CD8-positive, alpha-beta memory T cell (primary cell): ENCODE measurements at regions not wholly inside any gene's neighbourhood (a gene's known extent, or its start where the extent isn't known, plus 50 kb on each side); places are given as distances from the start of the nearest gene placed in this dataset.
"Not testable (repeated sequence)": the region's sequence is repeated elsewhere in the genome, so short reads cannot be mapped to it uniquely, and the experiment has no call there.

ENCODE experiments used
- CTCF ChIA-PET: fragments of 350-600 bp; sonication (Branson Sonifier 250); formaldehyde crosslinking; loops from one replicate; lab custom pipeline; 2021; ENCODE audit warnings: antibody characterized with exemption; lab: Charles Lee
- POLR2A ChIA-PET: fragments of 350-600 bp; sonication (Branson Sonifier 250); formaldehyde crosslinking; loops from one replicate; lab custom pipeline; 2021; ENCODE audit warnings: antibody characterized with exemption; lab: Charles Lee
- DNase-seq, 5 donors: peaks; one replicate each; pipeline versions ENCODE4 v3.0.0 to v3.0.0-alpha.2; 2020 to 2022; ENCODE audit warnings: mixed read lengths in 1 of 5
- H3K27ac ChIP-seq: one replicate; pipeline ENCODE4 v1.7.0; 2013; ENCODE audit warnings: low read depth, mild to moderate bottlenecking, low read length, moderate library complexity
- H3K27me3 ChIP-seq: 2 replicates; pipeline ENCODE4 v1.7.0; 2013; ENCODE audit warnings: low read length, mild to moderate bottlenecking; ENCODE audit not compliant: insufficient read depth, poor library complexity, severe bottlenecking
- H3K36me3 ChIP-seq: 2 replicates; pipeline ENCODE4 v1.7.0; 2013; ENCODE audit warnings: mild to moderate bottlenecking, low read length, moderate library complexity; ENCODE audit not compliant: insufficient read depth
- H3K4me1 ChIP-seq: 2 replicates; pipeline ENCODE4 v1.7.0; 2013; ENCODE audit warnings: mild to moderate bottlenecking, low read length, moderate library complexity; ENCODE audit not compliant: insufficient read depth
- H3K4me3 ChIP-seq: 2 replicates; pipeline ENCODE4 v1.7.0; 2013; ENCODE audit warnings: mild to moderate bottlenecking, low read length
- H3K9me3 ChIP-seq: 2 replicates; pipeline ENCODE4 v1.7.0; 2013; ENCODE audit warnings: mild to moderate bottlenecking, low read length
- H3K27ac Mint-ChIP-seq, 8 donors: one replicate each; pipeline ENCODE4 v1.8.0; 2020 to 2021; ENCODE audit warnings: mixed read lengths in 8 of 8, mild to moderate bottlenecking in 6 of 8, inconsistent platforms in 3 of 8, moderate library complexity in 3 of 8
- H3K27me3 Mint-ChIP-seq, 2 donors: one replicate each; pipeline ENCODE4 v1.8.0; 2020 to 2021; ENCODE audit warnings: mixed read lengths in 2 of 2, mild to moderate bottlenecking in 1 of 2, moderate library complexity in 1 of 2
- H3K36me3 Mint-ChIP-seq, 3 donors: one replicate each; pipeline ENCODE4 v1.8.0; 2020 to 2021; ENCODE audit warnings: mixed read lengths in 3 of 3, inconsistent platforms in 1 of 3, mild to moderate bottlenecking in 1 of 3
- H3K4me1 Mint-ChIP-seq, 3 donors: one replicate each; pipeline ENCODE4 v1.8.0; 2020 to 2021; ENCODE audit warnings: mixed read lengths in 3 of 3, inconsistent platforms in 1 of 3, mild to moderate bottlenecking in 1 of 3
- H3K4me3 Mint-ChIP-seq, 7 donors: one replicate each; pipeline ENCODE4 v1.8.0; 2020 to 2021; ENCODE audit warnings: mixed read lengths in 7 of 7, mild to moderate bottlenecking in 6 of 7, moderate library complexity in 4 of 7, inconsistent platforms in 2 of 7
- H3K9me3 Mint-ChIP-seq, 5 donors: one replicate each; pipeline ENCODE4 v1.8.0; 2020 to 2022; ENCODE audit warnings: mixed read lengths in 5 of 5, mild to moderate bottlenecking in 3 of 5, moderate library complexity in 2 of 5, inconsistent platforms in 1 of 5

DNA sequence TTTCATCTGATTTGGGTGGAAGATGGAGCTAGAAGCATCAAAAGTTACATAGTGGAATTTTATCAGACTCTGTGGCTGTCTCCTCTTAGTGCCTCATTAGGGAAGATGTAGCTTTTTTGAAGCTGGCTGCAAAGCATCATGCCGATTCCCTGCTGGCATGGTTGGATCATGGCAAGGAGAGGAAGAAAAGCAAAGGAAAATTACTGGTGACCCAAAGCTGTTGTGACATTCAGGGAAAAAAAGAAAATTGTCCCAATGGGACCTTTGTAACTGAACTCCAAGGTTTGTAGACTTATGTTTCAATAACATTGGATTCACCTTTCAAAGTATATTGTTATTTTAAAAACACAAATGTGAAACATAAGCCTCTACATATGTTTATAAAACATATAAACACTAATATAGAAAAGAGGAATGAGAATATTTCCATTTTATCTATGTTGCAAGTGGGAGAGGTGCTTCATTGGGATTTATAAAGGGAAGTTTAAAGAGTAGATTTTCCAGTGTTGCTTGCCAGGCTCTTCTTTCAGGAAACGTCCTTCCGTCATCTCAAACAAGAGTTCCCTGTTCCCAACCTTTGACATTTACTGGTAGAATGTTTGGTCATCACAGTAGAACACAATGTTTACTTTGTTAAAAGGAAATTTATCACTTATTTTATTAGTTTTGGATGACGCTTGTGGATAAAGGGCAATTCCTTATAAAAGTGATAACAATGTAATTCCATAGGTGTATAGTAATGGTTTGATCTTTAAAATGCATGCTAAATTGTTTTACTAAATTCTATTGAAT, 190.1 kb upstream of the GPRIN3 start:
- Mint-ChIP-seq H3K36me3 (peaks cover 0 to 3% (median 0%) of the 10 kb centered on the region in 3 donors), H3K4me3 (no peak overlapping the region)
- CTCF ChIA-PET = no interaction called here

DNA sequence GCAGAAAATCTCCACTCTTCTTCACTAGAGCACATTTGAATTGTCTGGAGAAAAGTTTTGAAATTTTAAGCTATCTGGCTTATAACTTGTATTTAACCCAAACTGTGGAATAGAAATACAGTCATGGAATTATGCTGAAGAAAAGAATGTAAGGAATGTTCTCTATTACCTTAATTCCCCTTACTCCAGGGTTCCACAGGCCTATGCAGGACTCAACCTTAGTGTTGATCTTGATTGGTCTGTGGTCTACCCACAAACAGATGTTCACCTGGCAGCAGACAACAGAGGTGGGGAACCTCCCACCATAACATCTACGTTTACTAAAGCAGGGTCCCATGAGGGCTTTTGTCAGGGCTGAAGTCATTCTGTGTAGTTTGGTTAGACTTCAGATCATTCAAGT, 189.3 kb upstream of the GPRIN3 start:
- no peaks in the 10 kb centered on the region for H3K9me3 Mint-ChIP-seq
- no peak overlapping the region for H3K4me3 ChIP-seq
- peak overlapping the region in 1 of 8 donors; percentile 3 for H3K27ac Mint-ChIP-seq
- no peaks in the 10 kb centered on the region for H3K9me3 ChIP-seq
- H3K4me3 Mint-ChIP-seq = no peak overlapping the region
- H3K27me3 Mint-ChIP-seq = peaks cover 4 to 16% of the 10 kb centered on the region in 2 donors
- POLR2A ChIA-PET = no interaction called here
- H3K36me3 Mint-ChIP-seq = peaks cover 0 to 3% (median 0%) of the 10 kb centered on the region in 3 donors
- CTCF ChIA-PET = no interaction called here
- no peak for DNase-seq
- H3K36me3 ChIP-seq = no peaks in the 10 kb centered on the region
- H3K4me1 ChIP-seq = no peaks in the 10 kb centered on the region
- H3K4me1 Mint-ChIP-seq = no peaks in the 10 kb centered on the region
- no peaks in the 10 kb centered on the region for H3K27me3 ChIP-seq
- H3K27ac ChIP-seq = no peak overlapping the region

More for the DNA sequence above, 190.1 kb upstream of the GPRIN3 start:
- H3K27ac ChIP-seq = no peak overlapping the region
- no peaks in the 10 kb centered on the region for H3K27me3 ChIP-seq
- Mint-ChIP-seq H3K4me1 (no peaks in the 10 kb centered on the region), H3K27me3 (peaks cover 4 to 16% of the 10 kb centered on the region in 2 donors), H3K27ac (no peak overlapping the region), H3K9me3 (no peaks in the 10 kb centered on the region)
- POLR2A ChIA-PET = no interaction called here
- H3K36me3 ChIP-seq = no peaks in the 10 kb centered on the region
- H3K9me3 ChIP-seq = no peaks in the 10 kb centered on the region
- H3K4me1 ChIP-seq = no peaks in the 10 kb centered on the region
- no peak overlapping the region for H3K4me3 ChIP-seq
- DNase-seq = no peak

- H3K27ac Mint-ChIP-seq = no peak overlapping the region
- ChIA-PET CTCF (no interaction called here), POLR2A (no interaction called here)
- no peak overlapping the region for H3K4me3 ChIP-seq
- no peak for DNase-seq
- peaks cover 0 to 4% of the 10 kb centered on the region in 2 donors for H3K27me3 Mint-ChIP-seq
- H3K27ac ChIP-seq = no peak overlapping the region
- no peaks in the 10 kb centered on the region for H3K36me3 Mint-ChIP-seq
- no peaks in the 10 kb centered on the region for H3K4me1 Mint-ChIP-seq
- no peaks in the 10 kb centered on the region for H3K36me3 ChIP-seq
- H3K9me3 Mint-ChIP-seq = no peaks in the 10 kb centered on the region
- no peaks in the 10 kb centered on the region for H3K27me3 ChIP-seq
- no peaks in the 10 kb centered on the region for H3K4me1 ChIP-seq
- no peaks in the 10 kb centered on the region for H3K9me3 ChIP-seq
- H3K4me3 Mint-ChIP-seq = no peak overlapping the region
Observed at GRCh38 chr4:89493367-89493766, 185.8 kb upstream of the GPRIN3 start.

DNA sequence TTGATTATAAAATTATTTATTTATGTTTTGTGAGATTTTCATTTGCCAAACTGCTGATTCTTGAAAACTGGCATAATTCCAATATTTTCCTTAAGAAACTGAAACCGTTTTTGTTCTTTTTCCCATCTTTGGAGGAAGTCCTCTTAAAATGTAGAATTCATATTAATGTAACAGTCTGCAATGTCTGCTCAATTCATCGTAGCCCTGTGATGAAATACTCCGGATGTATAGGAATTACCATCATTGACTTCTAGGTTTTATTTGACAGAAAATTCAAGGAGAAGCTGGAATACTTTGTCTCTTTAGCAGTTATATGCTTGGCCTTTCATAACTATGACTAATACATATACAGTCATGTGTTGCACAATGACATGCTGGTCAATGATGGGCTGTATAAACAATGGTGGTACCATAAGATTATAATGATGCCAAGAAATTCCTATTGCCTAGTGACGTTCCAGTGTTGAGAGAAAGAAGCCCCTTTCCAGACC, 185.0 kb upstream of the GPRIN3 start:
- Mint-ChIP-seq H3K27ac (no peak overlapping the region), H3K36me3 (no peaks in the 10 kb centered on the region), H3K27me3 (peaks cover 0 to 2% of the 10 kb centered on the region in 2 donors), H3K4me3 (no peak overlapping the region), H3K9me3 (no peaks in the 10 kb centered on the region), H3K4me1 (no peaks in the 10 kb centered on the region)
- Histone ChIP-seq H3K36me3 (no peaks in the 10 kb centered on the region), H3K27me3 (no peaks in the 10 kb centered on the region), H3K4me3 (no peak overlapping the region), H3K9me3 (no peaks in the 10 kb centered on the region), H3K4me1 (no peaks in the 10 kb centered on the region), H3K27ac (no peak overlapping the region)
- ChIA-PET POLR2A (no interaction called here), CTCF (no interaction called here)
- DNase-seq = no peak

DNA sequence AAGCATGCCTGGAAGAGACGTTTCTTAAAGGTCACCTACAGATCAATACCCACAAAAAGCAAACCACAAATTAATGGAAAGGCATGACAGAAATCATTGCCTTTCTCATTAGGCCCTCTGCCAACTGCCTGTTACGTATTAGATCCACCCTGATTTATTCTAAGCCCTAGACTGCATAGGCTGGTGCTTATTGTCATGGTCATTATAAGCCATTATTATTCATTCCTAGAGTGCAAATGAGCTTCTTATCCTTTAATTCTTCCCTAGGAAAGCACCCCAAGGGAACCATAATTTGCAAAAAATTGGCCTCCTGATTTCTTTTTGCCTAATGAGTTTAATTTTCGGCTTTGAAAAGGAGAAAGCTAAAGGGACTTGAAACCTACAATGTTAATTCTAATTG, 184.2 kb upstream of the GPRIN3 start:
- Mint-ChIP-seq H3K4me1 (no peaks in the 10 kb centered on the region), H3K4me3 (no peak overlapping the region), H3K9me3 (no peaks in the 10 kb centered on the region), H3K36me3 (no peaks in the 10 kb centered on the region), H3K27ac (no peak overlapping the region), H3K27me3 (peaks cover 0 to 2% of the 10 kb centered on the region in 2 donors)
- Histone ChIP-seq H3K36me3 (no peaks in the 10 kb centered on the region), H3K4me3 (no peak overlapping the region), H3K27ac (no peak overlapping the region), H3K9me3 (no peaks in the 10 kb centered on the region), H3K4me1 (no peaks in the 10 kb centered on the region), H3K27me3 (no peaks in the 10 kb centered on the region)
- DNase-seq = no peak
- CTCF ChIA-PET = no interaction called here
- POLR2A ChIA-PET = no interaction called here

DNA sequence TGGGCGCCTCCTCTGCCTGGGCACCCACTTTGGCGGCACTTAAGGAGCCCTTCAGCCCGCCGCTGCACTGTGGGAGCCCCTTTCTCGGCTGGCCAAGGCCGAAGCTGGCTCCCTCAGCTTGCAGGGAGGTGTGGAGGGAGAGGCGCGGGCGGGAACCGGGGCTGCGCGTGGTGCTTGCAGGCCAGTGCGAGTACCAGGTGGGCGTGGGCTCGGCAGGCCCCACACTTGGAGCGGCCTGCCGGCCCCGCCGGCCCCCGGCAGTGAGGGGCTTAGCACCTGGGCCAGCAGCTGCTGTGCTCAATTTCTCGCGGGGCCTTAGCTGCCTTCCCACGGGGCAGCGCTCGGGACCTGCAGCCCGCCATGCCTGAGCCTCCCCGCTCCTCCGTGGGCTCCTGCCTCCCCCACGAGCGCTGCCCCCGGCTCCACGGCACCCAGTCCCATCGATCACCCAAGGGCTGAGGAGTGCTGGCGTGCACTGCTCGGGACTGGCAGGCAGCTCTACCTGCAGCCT, 182.4 kb upstream of the GPRIN3 start:
- H3K27ac ChIP-seq, H3K4me3 ChIP-seq, H3K36me3 Mint-ChIP-seq, H3K4me1 Mint-ChIP-seq, H3K4me3 Mint-ChIP-seq, H3K36me3 ChIP-seq, H3K27ac Mint-ChIP-seq, H3K27me3 Mint-ChIP-seq, H3K9me3 Mint-ChIP-seq, POLR2A ChIA-PET, CTCF ChIA-PET, H3K4me1 ChIP-seq, H3K9me3 ChIP-seq, H3K27me3 ChIP-seq, DNase-seq: not testable (repeated sequence)

DNA sequence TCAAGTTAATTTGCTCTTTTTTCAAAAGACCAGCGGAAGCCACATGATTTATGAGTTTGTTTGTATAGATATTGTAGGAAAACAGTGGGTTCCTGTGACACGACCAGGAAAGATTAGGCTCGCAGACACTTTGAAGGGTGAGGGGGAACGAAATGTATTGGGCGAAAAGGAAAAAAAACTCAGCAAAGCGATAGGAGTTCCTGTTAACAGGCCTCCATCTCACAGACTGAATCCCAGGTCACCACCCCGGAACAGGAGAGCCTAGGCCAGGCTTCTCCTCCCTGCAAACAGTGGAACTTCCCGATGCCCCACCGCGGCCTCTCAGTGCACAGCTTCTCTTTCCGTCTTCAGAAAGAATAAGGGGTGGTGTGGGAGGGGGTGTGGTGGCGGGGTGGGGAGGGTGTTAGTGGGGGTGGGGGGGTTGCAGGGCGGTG, 181.8 kb upstream of the GPRIN3 start:
- CTCF ChIA-PET = no interaction called here
- POLR2A ChIA-PET = no interaction called here

DNA sequence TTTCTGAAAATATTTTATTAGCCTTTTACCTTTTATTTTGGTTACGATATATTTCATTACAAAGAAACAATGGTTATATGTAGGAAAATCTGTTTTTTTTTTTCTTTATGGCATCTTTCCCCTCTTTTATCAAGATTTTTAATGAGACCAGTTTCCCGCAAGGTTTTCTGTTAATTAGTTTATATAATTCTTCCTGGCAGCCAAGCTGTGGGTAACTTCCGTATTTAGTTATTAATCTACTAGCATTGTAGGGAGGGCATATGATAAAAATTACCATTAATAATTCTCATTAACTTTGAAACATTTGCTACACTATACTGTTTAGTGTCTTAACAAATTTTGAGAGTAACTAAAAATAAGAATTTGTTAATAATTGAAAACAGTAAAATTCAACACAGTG, 181.1 kb upstream of the GPRIN3 start:
- Histone ChIP-seq H3K36me3 (no peaks in the 10 kb centered on the region), H3K27ac (no peak overlapping the region), H3K4me3 (no peak overlapping the region), H3K27me3 (no peaks in the 10 kb centered on the region), H3K9me3 (no peaks in the 10 kb centered on the region), H3K4me1 (no peaks in the 10 kb centered on the region)
- Mint-ChIP-seq H3K27me3 (peaks cover 0 to 3% of the 10 kb centered on the region in 2 donors), H3K4me1 (no peaks in the 10 kb centered on the region), H3K27ac (no peak overlapping the region), H3K36me3 (no peaks in the 10 kb centered on the region), H3K9me3 (no peaks in the 10 kb centered on the region), H3K4me3 (no peak overlapping the region)
- ChIA-PET CTCF (no interaction called here), POLR2A (no interaction called here)
- no peak for DNase-seq

More for the DNA sequence above, 181.8 kb upstream of the GPRIN3 start:
- no peaks in the 10 kb centered on the region for H3K4me1 ChIP-seq
- Mint-ChIP-seq H3K36me3 (no peaks in the 10 kb centered on the region), H3K27me3 (peaks cover 0 to 3% of the 10 kb centered on the region in 2 donors), H3K4me3 (no peak overlapping the region), H3K4me1 (no peaks in the 10 kb centered on the region), H3K27ac (no peak overlapping the region), H3K9me3 (no peaks in the 10 kb centered on the region)
- DNase-seq = no peak
- H3K9me3 ChIP-seq = no peaks in the 10 kb centered on the region
- H3K36me3 ChIP-seq = no peaks in the 10 kb centered on the region
- no peak overlapping the region for H3K4me3 ChIP-seq
- H3K27me3 ChIP-seq = no peaks in the 10 kb centered on the region
- no peak overlapping the region for H3K27ac ChIP-seq
